SU-DHL-6 (cell line): ENCODE measurements at regions not wholly inside any gene's neighbourhood (a gene's known extent, or its start where the extent isn't known, plus 50 kb on each side); places are given as distances from the start of the nearest gene placed in this dataset.

Experiments
- H2AFZ ChIP-seq: fragments of 200-600 bp; sonication (generic); 2 replicates; pipeline ENCODE4 v1.6.1; 2014; ENCODE audit warnings: low read depth, mild to moderate bottlenecking, moderate library complexity, mixed read lengths, antibody characterized with exemption, low read length; ENCODE audit not compliant: severe bottlenecking
- H3F3A ChIP-seq: fragments of 200-600 bp; shearing (Covaris generic); 2 replicates; pipeline ENCODE4 v1.6.0; 2016; ENCODE audit warnings: antibody characterized with exemption, mild to moderate bottlenecking; ENCODE audit not compliant: insufficient read depth
- H3K27ac ChIP-seq: fragments of 200-600 bp; sonication (generic); 2 replicates; pipeline ENCODE4 v1.5.1; 2016; ENCODE audit warnings: low read depth, mild to moderate bottlenecking, low read length, moderate library complexity, mixed read lengths
- H3K27me3 ChIP-seq: fragments of 200-600 bp; sonication (generic), shearing (Covaris generic); 2 replicates; pipeline ENCODE4 v1.6.0; 2014; ENCODE audit warnings: mild to moderate bottlenecking, low read length
- H3K36me3 ChIP-seq: fragments of 200-600 bp; sonication (generic); 2 replicates; pipeline ENCODE4 v1.6.1; 2014; ENCODE audit warnings: mild to moderate bottlenecking, low read length, mixed read lengths
- H3K4me2 ChIP-seq: fragments of 300-600, 200-600 bp; shearing (Covaris generic), sonication (generic); 2 replicates; pipeline ENCODE4 v1.6.0; 2014; ENCODE audit warnings: low read length, low read depth, mild to moderate bottlenecking; ENCODE audit not compliant: poor library complexity, severe bottlenecking
- H3K4me3 ChIP-seq: fragments of 200-600 bp; sonication (generic); 2 replicates; pipeline ENCODE4 v1.5.1; 2014; ENCODE audit warnings: antibody characterized with exemption, low read length, mild to moderate bottlenecking, mixed read lengths; ENCODE audit not compliant: insufficient read depth, poor library complexity, severe bottlenecking
- H3K79me2 ChIP-seq: fragments of 200-600 bp; sonication (generic); 2 replicates; pipeline ENCODE4 v1.6.1; 2014; ENCODE audit warnings: mild to moderate bottlenecking, low read length, moderate library complexity; ENCODE audit not compliant: insufficient read depth
- H3K9ac ChIP-seq: fragments of 200-600 bp; sonication (generic); 2 replicates; pipeline ENCODE4 v1.7.0; 2014; ENCODE audit warnings: mild to moderate bottlenecking, low read length
- H3K9me2 ChIP-seq: fragments of 200-600 bp; sonication (generic); replicated peaks from 2 replicates; pipeline ENCODE4 v1.6.1; 2014; ENCODE audit warnings: low read length; ENCODE audit not compliant: insufficient read depth
- H3K9me3 ChIP-seq: fragments of 200-600 bp; sonication (generic); 2 replicates; pipeline ENCODE4 v1.6.1; 2014; ENCODE audit warnings: low read length, mixed read lengths; ENCODE audit not compliant: insufficient read depth
- H4K20me1 ChIP-seq: fragments of 200-600 bp; sonication (generic); 2 replicates; pipeline ENCODE4 v1.6.1; 2014; ENCODE audit warnings: low read depth, mild to moderate bottlenecking, antibody characterized with exemption, low read length, moderate library complexity, mixed read lengths
- CTCF ChIP-seq: fragments of 200-600 bp; sonication (generic); IDR thresholded peaks from one replicate; pipeline ENCODE4 v1.5.1; 2017; ENCODE audit warnings: antibody characterized with exemption, mild to moderate bottlenecking, low read length, moderate library complexity; ENCODE audit not compliant: insufficient read depth, poor library complexity, severe bottlenecking
- EZH2phosphoT487 ChIP-seq: fragments of 200-600 bp; sonication (generic), shearing (Covaris generic); conservative IDR thresholded peaks from 2 replicates; pipeline ENCODE4 v1.6.1; 2018; ENCODE audit warnings: mild to moderate bottlenecking, antibody characterized with exemption, low read length, moderate library complexity, mixed read lengths

GRCh38 chr1:5670590-5671350 lies 321.5 kb downstream of the NPHP4 start:
- Histone ChIP-seq H3F3A (no peaks in the 10 kb centered on the region), H3K27me3 (no peaks in the 10 kb centered on the region), H3K9me3 (no peaks in the 10 kb centered on the region)

GRCh38 chr1:5667513-5668325 lies 324.5 kb downstream of the NPHP4 start:
- no peak overlapping the region for H3K4me2 ChIP-seq
- H3F3A ChIP-seq = no peaks in the 10 kb centered on the region
- H3K36me3 ChIP-seq = no peaks in the 10 kb centered on the region
- H4K20me1 ChIP-seq = no peaks in the 10 kb centered on the region
- no peaks in the 10 kb centered on the region for H3K79me2 ChIP-seq
- no peak overlapping the region for H3K4me3 ChIP-seq
- no peaks in the 10 kb centered on the region for H3K27me3 ChIP-seq
- H3K27ac ChIP-seq = no peak overlapping the region
- H2AFZ ChIP-seq = no peak overlapping the region
- no peak overlapping the region for H3K9ac ChIP-seq
- no peaks in the 10 kb centered on the region for H3K9me2 ChIP-seq
- TF ChIP-seq EZH2phosphoT487 (no peak), CTCF (no peak)
- no peaks in the 10 kb centered on the region for H3K9me3 ChIP-seq

More at GRCh38 chr1:5670590-5671350, 321.5 kb downstream of the NPHP4 start:
- Histone ChIP-seq H3K27ac (no peak overlapping the region), H3K4me2 (no peak overlapping the region), H3K9me2 (no peaks in the 10 kb centered on the region), H3K4me3 (no peak overlapping the region), H3K79me2 (no peaks in the 10 kb centered on the region), H2AFZ (no peak overlapping the region), H3K36me3 (no peaks in the 10 kb centered on the region), H4K20me1 (no peaks in the 10 kb centered on the region), H3K9ac (no peak overlapping the region)
- TF ChIP-seq CTCF (no peak), EZH2phosphoT487 (no peak)

GRCh38 chr1:5664906-5665875 lies 327.0 kb downstream of the NPHP4 start:
- H3K4me2 ChIP-seq = no peak overlapping the region
- no peaks in the 10 kb centered on the region for H4K20me1 ChIP-seq
- no peaks in the 10 kb centered on the region for H3K9me2 ChIP-seq
- H3K27me3 ChIP-seq = no peaks in the 10 kb centered on the region
- no peak overlapping the region for H2AFZ ChIP-seq
- no peak for TF ChIP-seq EZH2phosphoT487
- TF ChIP-seq CTCF = no peak
- H3K27ac ChIP-seq = no peak overlapping the region
- H3K4me3 ChIP-seq = no peak overlapping the region
- H3F3A ChIP-seq = no peaks in the 10 kb centered on the region
- H3K36me3 ChIP-seq = no peaks in the 10 kb centered on the region
- no peak overlapping the region for H3K9ac ChIP-seq
- no peaks in the 10 kb centered on the region for H3K79me2 ChIP-seq
- H3K9me3 ChIP-seq = no peaks in the 10 kb centered on the region
